Transverse colon (tissue), 4 donors: ENCODE measurements at regions not wholly inside any gene's neighbourhood (a gene's known extent, or its start where the extent isn't known, plus 50 kb on each side); places are given as distances from the start of the nearest gene placed in this dataset.

Experiments used
- DNase-seq: peaks from one replicate; pipeline ENCODE4 v3.0.0-alpha.2; 2019
- H3K27ac ChIP-seq, 4 donors: fragments of 200-600 bp; sonication (generic); 2 replicates each; pipeline ENCODE4 v1.5.1; 2016 to 2018; ENCODE audit warnings: inconsistent platforms in 4 of 4
- H3K27me3 ChIP-seq: fragments of 200-600 bp; sonication (generic); 2 replicates; pipeline ENCODE4 v1.5.1; 2017; ENCODE audit warnings: inconsistent platforms
- H3K36me3 ChIP-seq, 4 donors: fragments of 200-600 bp; sonication (generic); 2 replicates each; pipeline ENCODE4 v1.5.1; 2017 to 2019; ENCODE audit warnings: inconsistent platforms in 4 of 4
- H3K4me1 ChIP-seq, 4 donors: fragments of 200-600 bp; sonication (generic); 2 replicates each; pipeline ENCODE4 v1.5.1; 2017 to 2020; ENCODE audit warnings: inconsistent platforms in 4 of 4
- H3K4me3 ChIP-seq, 4 donors: fragments of 200-600 bp; sonication (generic); 1 replicate in 1 of 4; 2 replicates in 3 of 4; pipeline versions ENCODE4 v1.5.1 to v1.6.1; 2017 to 2019; ENCODE audit warnings: inconsistent platforms in 4 of 4
- H3K9me3 ChIP-seq, 2 donors: fragments of 200-600 bp; sonication (generic); 2 replicates each; pipeline ENCODE4 v1.5.1; 2017 to 2019; ENCODE audit warnings: inconsistent platforms in 2 of 2
- CTCF ChIP-seq, 5 experiments: fragments of 200-600 bp in 3 of 5; fragments of 450-650 bp in 2 of 5; sonication (generic) in 3 of 5; IDR thresholded peaks; 1 replicate in 2 of 5; 2 replicates in 3 of 5; pipeline ENCODE4 v1.5.1; 2016 to 2017; ENCODE audit warnings: antibody characterized with exemption in 5 of 5, inconsistent platforms in 3 of 5, mild to moderate bottlenecking in 2 of 5, moderate library complexity in 1 of 5
- EP300 ChIP-seq: sonication (generic); formaldehyde crosslinking; IDR thresholded peaks from one replicate; pipeline ENCODE4 v1.6.1; 2017; ENCODE audit warnings: antibody characterized with exemption, low read depth
- POLR2A ChIP-seq: fragments of 450-650 bp; IDR thresholded peaks from one replicate; pipeline ENCODE4 v1.6.1; 2016; ENCODE audit warnings: antibody characterized with exemption, mild to moderate bottlenecking, moderate library complexity
- POLR2AphosphoS5 ChIP-seq, 3 donors: sonication (generic); formaldehyde crosslinking; IDR thresholded peaks; one replicate each; pipeline ENCODE4 v1.6.1; 2016; ENCODE audit warnings: antibody characterized with exemption in 3 of 3
- WGBS, 2 donors: methylation state at CpG; one replicate each; pipeline ENCODE4 v1.1.5; 2018; ENCODE audit warnings: low coverage in 1 of 2; 5-methylcytosine and 5-hydroxymethylcytosine counted together
- in situ Hi-C, 4 donors: fragments of 200-750 bp; cut with MboI; loops; one replicate each; pipeline versions ENCODE4 v1.15.0 to v1.15.1; 2017; ENCODE audit warnings: low sequenced_read_pairs in 3 of 4, low pct_ligation_motif_present in 1 of 4, low pct_unique_long_range_greater_than_20kb in 1 of 4
- intact Hi-C: fragments of 100-400 bp; cut with DNase I; formaldehyde crosslinking; loops from one replicate; pipeline ENCODE4 v1.15.1; 2023; ENCODE audit warnings: low total_unique reads

GRCh38 chr18:22829781-22830180, 103.3 kb upstream of the RBBP8 start:
- Histone ChIP-seq H3K27ac (no peak overlapping the region), H3K4me1 (peaks cover 0 to 32% (median 17%) of the 10 kb centered on the region in 4 donors), H3K4me3 (no peak overlapping the region), H3K9me3 (no peaks in the 10 kb centered on the region), H3K27me3 (no peaks in the 10 kb centered on the region), H3K36me3 (no peaks in the 10 kb centered on the region)
- DNase-seq = no peak
- TF ChIP-seq POLR2AphosphoS5 (IDR thresholded peaks at IDR 0.05) = no peak
- TF ChIP-seq CTCF (IDR thresholded peaks at IDR 0.05) = no peak
- no peak for TF ChIP-seq EP300
- TF ChIP-seq POLR2A = no peak
- intact Hi-C loops (no loop called here), in situ Hi-C loops (no loop called here)
- WGBS, 2 donors = 76 to 79% methylated on average over 2 of the region's 2 CpGs

- H3K27ac ChIP-seq = peak overlapping the region in 3 of 4 donors; percentile 13 to 67 (median 56)
- in situ Hi-C loops = no loop called here
- TF ChIP-seq EP300 (no peak), CTCF (IDR thresholded peaks at IDR 0.05) (no peak), POLR2AphosphoS5 (IDR thresholded peaks at IDR 0.05) (no peak), POLR2A (no peak)
- DNase-seq = no peak
- H3K4me3 ChIP-seq = no peak overlapping the region
- H3K9me3 ChIP-seq = no peaks in the 10 kb centered on the region
- H3K4me1 ChIP-seq = peaks cover 0 to 32% (median 17%) of the 10 kb centered on the region in 4 donors
- no peaks in the 10 kb centered on the region for H3K36me3 ChIP-seq
- intact Hi-C loops = no loop called here
- no peaks in the 10 kb centered on the region for H3K27me3 ChIP-seq
- WGBS, 2 donors = 70 to 79% methylated on average over 1 of the region's 1 CpG
Measured at GRCh38 chr18:22830511-22830910, 102.6 kb upstream of the RBBP8 start.

GRCh38 chr18:22831441-22831904, 101.7 kb upstream of the RBBP8 start:
- Histone ChIP-seq H3K36me3 (no peaks in the 10 kb centered on the region), H3K4me1 (peaks cover 0 to 32% (median 17%) of the 10 kb centered on the region in 4 donors), H3K9me3 (no peaks in the 10 kb centered on the region), H3K4me3 (no peak overlapping the region), H3K27ac (peak overlapping the region; percentile 51 to 67 (median 55)), H3K27me3 (no peaks in the 10 kb centered on the region)
- intact Hi-C loops (no loop called here), in situ Hi-C loops (no loop called here)
- 14 to 27% methylated on average over 1 of the region's 1 CpG for WGBS, 2 donors
- TF ChIP-seq EP300 = no peak
- peak; percentile 38 for DNase-seq

GRCh38 chr18:22836932-22837331, 96.2 kb upstream of the RBBP8 start:
- no peaks in the 10 kb centered on the region for H3K36me3 ChIP-seq
- in situ Hi-C loops = no loop called here
- DNase-seq = no peak
- H3K27ac ChIP-seq = no peak overlapping the region
- no peaks in the 10 kb centered on the region for H3K27me3 ChIP-seq
- TF ChIP-seq EP300 (no peak), POLR2A (no peak), CTCF (IDR thresholded peaks at IDR 0.05) (no peak), POLR2AphosphoS5 (IDR thresholded peaks at IDR 0.05) (no peak)
- no peak overlapping the region for H3K4me3 ChIP-seq
- no peaks in the 10 kb centered on the region for H3K9me3 ChIP-seq
- intact Hi-C loops = no loop called here
- H3K4me1 ChIP-seq = peaks cover 0 to 29% (median 8%) of the 10 kb centered on the region in 4 donors

GRCh38 chr18:22838221-22838620, 94.9 kb upstream of the RBBP8 start:
- in situ Hi-C loops (no loop called here), intact Hi-C loops (no loop called here)
- peaks cover 0 to 16% (median 3%) of the 10 kb centered on the region in 4 donors for H3K4me1 ChIP-seq
- H3K9me3 ChIP-seq = no peaks in the 10 kb centered on the region
- no peak overlapping the region for H3K27ac ChIP-seq
- TF ChIP-seq POLR2A = no peak
- TF ChIP-seq POLR2AphosphoS5 (IDR thresholded peaks at IDR 0.05) = no peak
- WGBS, 2 donors = 83 to 94% methylated on average over 1 of the region's 1 CpG
- DNase-seq = no peak
- H3K36me3 ChIP-seq = no peaks in the 10 kb centered on the region
- no peaks in the 10 kb centered on the region for H3K27me3 ChIP-seq
- H3K4me3 ChIP-seq = no peak overlapping the region
